Epidermal melanocyte (primary cell): ENCODE measurements at regions not wholly inside any gene's neighbourhood (a gene's known extent, or its start where the extent isn't known, plus 50 kb on each side); places are given as distances from the start of the nearest gene placed in this dataset.

Experiments used
- DNase-seq: peaks from one replicate; pipeline ENCODE4 v3.0.0; 2011; ENCODE audit warnings: low spot score; ENCODE audit not compliant: insufficient read length

- DNase-seq: no peak
Measured at GRCh38 chr1:58909914-58910681, 126.3 kb upstream of the JUN start.

GRCh38 chr1:58911841-58912499 is 128.1 kb upstream of the JUN start:
- DNase-seq: no peak

- no peak for DNase-seq
Measured at GRCh38 chr1:58914925-58915324, 131.1 kb upstream of the JUN start.

DNA sequence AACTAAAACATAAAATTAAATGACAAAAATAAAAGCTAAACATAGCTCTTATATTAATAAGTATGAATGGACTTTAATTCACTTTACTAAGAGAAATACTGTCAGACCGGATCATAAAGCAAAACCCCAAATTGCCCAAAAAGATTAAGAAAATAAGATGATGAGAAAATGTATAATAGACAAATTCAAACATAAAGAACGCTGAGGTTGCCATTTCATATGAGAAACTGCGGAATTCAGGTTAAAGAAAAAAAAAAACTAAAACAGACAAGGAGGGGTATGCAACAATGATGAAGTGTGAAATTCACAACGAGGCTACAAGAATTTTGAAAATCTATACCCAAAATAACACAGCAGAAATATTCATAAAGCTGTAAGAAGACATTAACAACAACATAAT is 133.6 kb upstream of the JUN start:
- DNase-seq: no peak

GRCh38 chr1:58919226-58919958 is 135.5 kb upstream of the JUN start:
- no peak for DNase-seq

GRCh38 chr1:58919959-58920321 is 136.1 kb upstream of the JUN start:
- DNase-seq: no peak

DNA sequence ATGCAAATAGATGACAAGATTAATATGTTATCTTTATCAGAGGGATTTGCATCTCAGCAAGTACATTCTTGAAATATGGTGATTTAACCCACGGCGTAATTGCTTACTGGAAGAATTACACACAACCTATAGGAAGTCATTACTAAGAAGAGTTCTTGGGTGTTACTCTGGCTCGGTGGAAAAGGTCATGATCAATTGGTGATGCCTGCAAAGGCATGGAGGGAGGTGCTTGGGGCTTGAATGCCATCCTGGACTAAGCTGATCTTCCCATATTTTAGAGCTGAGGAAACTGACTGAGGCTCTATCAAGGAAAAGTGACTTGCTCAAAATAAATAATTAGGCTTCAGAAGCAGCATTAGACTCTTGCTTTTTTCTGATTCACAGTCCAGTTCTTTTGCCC is 137.5 kb upstream of the JUN start:
- no peak for DNase-seq

GRCh38 chr1:58921751-58922150 is 137.9 kb upstream of the JUN start:
- no peak for DNase-seq

- DNase-seq: no peak
Measured at GRCh38 chr1:58922302-58923089, 138.6 kb upstream of the JUN start.

GRCh38 chr1:58923090-58923470 is 139.2 kb upstream of the JUN start:
- DNase-seq: no peak

DNA sequence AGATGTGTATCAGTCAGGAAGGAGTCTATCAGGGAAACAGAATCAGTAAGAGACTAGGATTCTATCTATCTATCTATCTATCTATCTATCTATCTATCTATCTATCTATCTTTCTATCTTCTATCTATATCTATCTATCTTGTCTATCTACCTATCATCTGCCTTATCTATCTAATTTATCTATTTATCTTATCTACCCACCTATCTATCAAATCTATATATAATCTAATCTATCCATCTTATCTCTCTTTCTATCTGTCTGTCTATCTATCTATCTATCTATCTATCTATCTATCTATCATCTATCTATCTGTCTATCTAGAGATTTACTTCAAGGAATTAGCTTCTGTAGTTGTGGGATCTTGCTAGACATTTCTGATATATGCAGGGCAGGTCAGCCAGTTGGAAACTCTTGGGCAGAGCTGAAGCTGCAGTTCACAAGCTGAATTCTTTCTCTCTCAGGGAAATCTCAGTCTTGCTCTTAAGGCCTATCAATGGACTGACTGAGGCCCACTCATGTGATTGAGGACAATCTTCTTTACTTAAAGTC is 140.2 kb upstream of the JUN start:
- no peak for DNase-seq

DNA sequence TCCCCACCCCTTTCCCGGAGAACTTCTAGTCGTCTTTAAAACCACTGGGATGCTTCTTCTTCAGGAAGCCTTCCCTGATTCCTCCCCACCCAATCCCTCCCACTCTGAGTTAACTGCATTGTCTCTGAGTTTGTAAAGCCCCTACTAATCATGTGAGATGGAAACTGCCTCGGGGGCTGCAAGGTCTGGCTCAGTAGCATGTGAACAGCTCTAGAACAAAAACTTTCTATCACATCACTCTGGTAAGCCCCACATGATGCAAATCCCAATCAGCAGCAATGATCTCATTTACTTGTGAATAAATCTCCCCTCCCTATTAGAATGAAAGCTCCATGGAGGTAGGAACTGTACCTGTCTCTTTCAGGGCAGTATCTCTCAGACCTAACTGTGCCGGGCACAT is 141.0 kb upstream of the JUN start:
- DNase-seq: no peak

DNA sequence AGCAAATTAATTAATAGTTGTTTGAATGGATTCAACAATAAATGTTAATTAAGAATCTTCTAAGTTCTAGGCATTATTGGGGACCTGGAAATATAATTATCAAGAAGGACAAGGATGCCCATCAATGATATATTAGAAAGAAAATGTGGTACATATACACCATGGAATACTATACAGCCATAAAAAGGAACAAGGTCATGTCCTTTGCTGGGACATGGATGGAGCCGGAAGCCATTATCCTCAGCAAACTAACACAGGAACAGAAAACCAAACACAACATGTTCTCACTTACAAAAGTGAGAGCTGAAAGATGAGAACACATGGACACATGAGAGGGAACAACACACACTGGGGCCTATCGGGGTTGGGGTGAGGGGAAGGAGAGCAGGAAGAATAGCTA is 141.4 kb upstream of the JUN start:
- no peak for DNase-seq

GRCh38 chr1:58926152-58926551 is 142.3 kb upstream of the JUN start:
- DNase-seq: no peak

GRCh38 chr1:58927041-58927721 is 143.3 kb upstream of the JUN start:
- DNase-seq: no peak

DNA sequence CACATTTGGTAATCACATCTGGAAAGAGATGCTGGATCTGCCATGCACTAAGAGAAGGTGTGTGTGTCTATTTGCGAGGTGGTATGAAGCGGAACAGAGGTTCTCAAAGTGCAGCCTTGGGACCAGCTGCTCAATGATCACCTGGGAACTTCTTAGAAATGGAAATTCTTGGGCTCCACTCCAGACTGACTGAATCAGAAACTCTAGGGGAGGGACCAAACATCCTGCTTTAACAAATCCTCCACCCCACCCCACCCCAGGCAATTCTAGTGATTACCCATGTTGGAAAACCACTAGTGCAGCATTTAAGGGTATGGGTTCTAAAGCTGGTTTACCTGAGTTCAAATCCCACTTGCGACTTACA is 143.9 kb upstream of the JUN start:
- DNase-seq: no peak

- DNase-seq: no peak
Measured at GRCh38 chr1:58928514-58928913, 144.7 kb upstream of the JUN start.

- DNase-seq: no peak
Measured at GRCh38 chr1:58929671-58930325, 146.0 kb upstream of the JUN start.

DNA sequence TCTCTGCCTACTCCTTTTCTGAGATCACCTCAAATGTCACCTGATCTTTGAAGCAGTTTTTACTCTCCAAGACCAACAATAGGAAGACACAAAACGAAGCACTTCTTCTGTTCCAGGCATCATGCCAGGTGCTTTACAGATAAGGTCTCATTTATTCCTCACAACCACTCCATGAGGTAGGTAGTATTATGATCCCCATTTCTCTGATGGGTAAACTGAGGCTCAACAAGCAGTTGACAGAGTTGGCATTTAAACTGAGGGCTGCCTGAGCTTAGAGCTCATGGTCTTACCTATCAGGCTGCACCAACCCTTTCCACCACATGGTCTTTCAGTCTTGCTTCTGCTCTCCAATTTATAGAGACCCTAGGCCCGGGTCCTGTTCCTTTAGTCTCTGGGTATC is 147.2 kb upstream of the JUN start:
- no peak for DNase-seq

DNA sequence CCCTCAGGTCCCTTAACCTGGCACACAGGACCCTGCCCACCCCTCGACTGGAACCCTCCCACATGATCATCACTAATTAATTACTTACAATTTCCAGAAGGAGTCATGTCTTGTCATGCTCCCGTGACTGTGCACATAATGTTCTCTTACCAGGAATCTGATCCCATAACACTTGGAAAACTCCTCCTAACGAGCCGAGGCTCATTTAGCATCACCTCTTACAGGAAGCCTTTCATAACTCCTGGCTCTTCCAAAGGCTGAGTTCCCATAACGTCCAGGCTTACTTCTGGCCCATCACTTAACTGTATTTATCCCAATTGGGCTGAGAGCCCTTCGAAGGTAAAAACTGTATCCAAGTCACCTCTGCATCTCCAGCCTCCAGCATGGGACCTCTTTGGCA is 147.9 kb upstream of the JUN start:
- no peak for DNase-seq
